Lower leg skin (tissue), 4 donors: ENCODE measurements at regions not wholly inside any gene's neighbourhood (a gene's known extent, or its start where the extent isn't known, plus 50 kb on each side); places are given as distances from the start of the nearest gene placed in this dataset.

ENCODE experiments used
- DNase-seq, 2 donors: peaks; one replicate each; pipeline ENCODE4 v3.0.0-alpha.2; 2019; ENCODE audit warnings: low spot score in 2 of 2
- H3K4me3 ChIP-seq: fragments of 200-600 bp; sonication (generic); 2 replicates; pipeline ENCODE4 v1.5.1; 2017; ENCODE audit warnings: mild to moderate bottlenecking, low read depth; ENCODE audit not compliant: poor library complexity, severe bottlenecking
- CTCF ChIP-seq, 3 donors: fragments of 450-650 bp; IDR thresholded peaks; one replicate each; pipeline ENCODE4 v1.5.1; 2016; ENCODE audit warnings: antibody characterized with exemption in 3 of 3, mild to moderate bottlenecking in 3 of 3, moderate library complexity in 2 of 3
- POLR2A ChIP-seq, 2 donors: fragments of 450-650 bp; IDR thresholded peaks; one replicate each; pipeline ENCODE4 v1.6.1; 2016 to 2017; ENCODE audit warnings: antibody characterized with exemption in 2 of 2, mild to moderate bottlenecking in 1 of 2, moderate library complexity in 1 of 2
- WGBS, 2 donors: methylation state at CpG; one replicate each; pipeline ENCODE4 v1.1.5; 2018; 5-methylcytosine and 5-hydroxymethylcytosine counted together
- intact Hi-C: fragments of 100-400 bp; cut with DNase I; formaldehyde crosslinking; loops from one replicate; pipeline ENCODE4 v1.15.0; 2023; ENCODE audit warnings: low total_unique reads

- H3K4me3 ChIP-seq: peak overlapping the region; percentile 70
- intact Hi-C loops: loop anchor here (10.0 kb wide), 1 partner anchor 81 kb away; no protein-coding TSS in a partner anchor
- 3 to 4% methylated on average over 38 to 44 of the region's 44 CpGs for WGBS, 2 donors
- TF ChIP-seq POLR2A (IDR thresholded peaks at IDR 0.05): no peak
- no peak for TF ChIP-seq CTCF (IDR thresholded peaks at IDR 0.05)
- DNase-seq: peak; percentile 31 to 87
Observed at GRCh38 chr6:105994118-105994590, 92.0 kb upstream of the PRDM1 start.

GRCh38 chr6:105993341-105994117 is 92.6 kb upstream of the PRDM1 start:
- WGBS, 2 donors: 49 to 55% methylated on average over 23 of the region's 23 CpGs
- H3K4me3 ChIP-seq: peak overlapping the region; percentile 70
- TF ChIP-seq CTCF (IDR thresholded peaks at IDR 0.05) (no peak), POLR2A (IDR thresholded peaks at IDR 0.05) (no peak)
- no peak for DNase-seq
- intact Hi-C loops: loop anchor here (10.0 kb wide), 1 partner anchor 81 kb away; no protein-coding TSS in a partner anchor

- peak overlapping the region; percentile 84 for H3K4me3 ChIP-seq
- intact Hi-C loops: loop anchor here (10.0 kb wide), 1 partner anchor 82 kb away; no protein-coding TSS in a partner anchor
- TF ChIP-seq POLR2A (IDR thresholded peaks at IDR 0.05) (no peak), CTCF (IDR thresholded peaks at IDR 0.05) (no peak)
- 5 to 7% methylated on average over 34 of the region's 34 CpGs for WGBS, 2 donors
- peak; percentile 80 to 97 for DNase-seq
Observed at GRCh38 chr6:105992315-105992961, 93.7 kb upstream of the PRDM1 start.

GRCh38 chr6:105991561-105992314 is 94.4 kb upstream of the PRDM1 start:
- no peak for DNase-seq
- intact Hi-C loops: loop anchor here (10.0 kb wide), 1 partner anchor 83 kb away; no protein-coding TSS in a partner anchor
- WGBS, 2 donors: 9 to 10% methylated on average over 23 of the region's 23 CpGs
- peak overlapping the region; percentile 84 for H3K4me3 ChIP-seq
- TF ChIP-seq CTCF (IDR thresholded peaks at IDR 0.05): no peak
- TF ChIP-seq POLR2A (IDR thresholded peaks at IDR 0.05): no peak

- intact Hi-C loops: loop anchor here (10.0 kb wide), 1 partner anchor 85 kb away; no protein-coding TSS in a partner anchor
- TF ChIP-seq CTCF (IDR thresholded peaks at IDR 0.05): no peak
- TF ChIP-seq POLR2A (IDR thresholded peaks at IDR 0.05): no peak
- no peak overlapping the region for H3K4me3 ChIP-seq
- no peak for DNase-seq
Observed at GRCh38 chr6:105990151-105990550, 96.0 kb upstream of the PRDM1 start.
